ENCODE measurements at regions not wholly inside any gene's neighbourhood (a gene's known extent, or its start where the extent isn't known, plus 50 kb on each side); places are given as distances from the start of the nearest gene placed in this dataset.

- Histone ChIP-seq H3K9ac (ENCODE audit: low read depth, low read length) (no peak overlapping the region), H3K4me1 (ENCODE audit: insufficient read depth, low read length) (no peaks in the 10 kb centered on the region), H2AFZ (ENCODE audit: low read depth, low read length) (no peak overlapping the region), H3K36me3 (ENCODE audit: insufficient read depth, low read length) (no peaks in the 10 kb centered on the region), H4K20me1 (ENCODE audit: insufficient read depth, low read length) (no peaks in the 10 kb centered on the region), H3K27me3 (ENCODE audit: insufficient read depth, low read length, poor library complexity) (no peaks in the 10 kb centered on the region), H3K27ac (ENCODE audit: low read length) (no peak overlapping the region), H3K9me3 (ENCODE audit: insufficient read depth, low read length, severe bottlenecking) (no peaks in the 10 kb centered on the region), H3K79me2 (ENCODE audit: insufficient read depth, low read length) (no peaks in the 10 kb centered on the region), H3K4me3 (ENCODE audit: low read depth in 1 of 2, low read length in 2 of 2) (no peak overlapping the region), H3K4me2 (ENCODE audit: insufficient read depth, low read length) (no peak overlapping the region)
- DNase-seq = no peak
- ATAC-seq (ENCODE audit: insufficient read depth, low read depth) = no peak
- TF ChIP-seq EZH2 (IDR thresholded peaks at IDR 0.05; ENCODE audit: borderline replicate concordance, low read depth, low read length, severe bottlenecking) = no peak
- no peak for TF ChIP-seq CTCF (IDR thresholded peaks at IDR 0.05; ENCODE audit: borderline replicate concordance, extremely low read depth, low read length, poor library complexity, severe bottlenecking)
Observed at GRCh38 chr2:84088656-84089055, 370.4 kb downstream of the SUCLG1 start.

GRCh38 chr2:84085562-84085961 lies 373.5 kb downstream of the SUCLG1 start:
- H3K4me2 ChIP-seq (ENCODE audit: insufficient read depth, low read length) = no peak overlapping the region
- no peaks in the 10 kb centered on the region for H3K9me3 ChIP-seq (ENCODE audit: insufficient read depth, low read length, severe bottlenecking)
- no peak overlapping the region for H2AFZ ChIP-seq (ENCODE audit: low read depth, low read length)
- DNase-seq (no peak), ATAC-seq (ENCODE audit: insufficient read depth, low read depth) (no peak)
- no peak overlapping the region for H3K9ac ChIP-seq (ENCODE audit: low read depth, low read length)
- no peaks in the 10 kb centered on the region for H3K36me3 ChIP-seq (ENCODE audit: insufficient read depth, low read length)
- no peaks in the 10 kb centered on the region for H3K79me2 ChIP-seq (ENCODE audit: insufficient read depth, low read length)
- H3K4me3 ChIP-seq (ENCODE audit: low read depth in 1 of 2, low read length in 2 of 2) = no peak overlapping the region
- H3K27ac ChIP-seq (ENCODE audit: low read length) = no peak overlapping the region
- TF ChIP-seq EZH2 (IDR thresholded peaks at IDR 0.05; ENCODE audit: borderline replicate concordance, low read depth, low read length, severe bottlenecking) = no peak
- TF ChIP-seq CTCF (IDR thresholded peaks at IDR 0.05; ENCODE audit: borderline replicate concordance, extremely low read depth, low read length, poor library complexity, severe bottlenecking) = no peak
- no peaks in the 10 kb centered on the region for H3K27me3 ChIP-seq (ENCODE audit: insufficient read depth, low read length, poor library complexity)
- H3K4me1 ChIP-seq (ENCODE audit: insufficient read depth, low read length) = no peaks in the 10 kb centered on the region
- H4K20me1 ChIP-seq (ENCODE audit: insufficient read depth, low read length) = no peaks in the 10 kb centered on the region

- Histone ChIP-seq H3K9ac (ENCODE audit: low read depth, low read length) (no peak overlapping the region), H3K4me1 (ENCODE audit: insufficient read depth, low read length) (no peaks in the 10 kb centered on the region), H3K4me3 (ENCODE audit: low read depth in 1 of 2, low read length in 2 of 2) (no peak overlapping the region), H3K9me3 (ENCODE audit: insufficient read depth, low read length, severe bottlenecking) (no peaks in the 10 kb centered on the region), H4K20me1 (ENCODE audit: insufficient read depth, low read length) (no peaks in the 10 kb centered on the region), H2AFZ (ENCODE audit: low read depth, low read length) (no peak overlapping the region), H3K27ac (ENCODE audit: low read length) (no peak overlapping the region), H3K79me2 (ENCODE audit: insufficient read depth, low read length) (no peaks in the 10 kb centered on the region), H3K36me3 (ENCODE audit: insufficient read depth, low read length) (no peaks in the 10 kb centered on the region), H3K4me2 (ENCODE audit: insufficient read depth, low read length) (no peak overlapping the region), H3K27me3 (ENCODE audit: insufficient read depth, low read length, poor library complexity) (no peaks in the 10 kb centered on the region)
- TF ChIP-seq CTCF (IDR thresholded peaks at IDR 0.05; ENCODE audit: borderline replicate concordance, extremely low read depth, low read length, poor library complexity, severe bottlenecking) = no peak
- no peak for TF ChIP-seq EZH2 (IDR thresholded peaks at IDR 0.05; ENCODE audit: borderline replicate concordance, low read depth, low read length, severe bottlenecking)
- ATAC-seq (ENCODE audit: insufficient read depth, low read depth) (no peak), DNase-seq (no peak)
Observed at GRCh38 chr2:84084856-84085255, 374.2 kb downstream of the SUCLG1 start.

- no peak overlapping the region for H3K27ac ChIP-seq (ENCODE audit: low read length)
- H3K4me2 ChIP-seq (ENCODE audit: insufficient read depth, low read length) = no peak overlapping the region
- H3K4me3 ChIP-seq (ENCODE audit: low read depth in 1 of 2, low read length in 2 of 2) = no peak overlapping the region
- no peak for ATAC-seq (ENCODE audit: insufficient read depth, low read depth)
- no peak for TF ChIP-seq EZH2 (IDR thresholded peaks at IDR 0.05; ENCODE audit: borderline replicate concordance, low read depth, low read length, severe bottlenecking)
- TF ChIP-seq CTCF (IDR thresholded peaks at IDR 0.05; ENCODE audit: borderline replicate concordance, extremely low read depth, low read length, poor library complexity, severe bottlenecking) = no peak
- DNase-seq = no peak
- no peak overlapping the region for H3K9ac ChIP-seq (ENCODE audit: low read depth, low read length)
- H3K27me3 ChIP-seq (ENCODE audit: insufficient read depth, low read length, poor library complexity) = no peaks in the 10 kb centered on the region
- no peak overlapping the region for H2AFZ ChIP-seq (ENCODE audit: low read depth, low read length)
- no peaks in the 10 kb centered on the region for H3K9me3 ChIP-seq (ENCODE audit: insufficient read depth, low read length, severe bottlenecking)
- no peaks in the 10 kb centered on the region for H3K36me3 ChIP-seq (ENCODE audit: insufficient read depth, low read length)
- no peaks in the 10 kb centered on the region for H3K79me2 ChIP-seq (ENCODE audit: insufficient read depth, low read length)
- H3K4me1 ChIP-seq (ENCODE audit: insufficient read depth, low read length) = no peaks in the 10 kb centered on the region
- H4K20me1 ChIP-seq (ENCODE audit: insufficient read depth, low read length) = no peaks in the 10 kb centered on the region
Observed at GRCh38 chr2:84083984-84084383, 375.1 kb downstream of the SUCLG1 start.
